Prostate gland (tissue), 2 donors: ENCODE measurements at regions not wholly inside any gene's neighbourhood (a gene's known extent, or its start where the extent isn't known, plus 50 kb on each side); places are given as distances from the start of the nearest gene placed in this dataset.

ENCODE experiments used
- POLR2AphosphoS5 ChIP-seq: sonication (generic); formaldehyde crosslinking; IDR thresholded peaks from one replicate; pipeline ENCODE4 v1.6.1; 2017; ENCODE audit warnings: antibody characterized with exemption
- TF ChIP-seq, protein P1 (sequence below), 4 experiments: fragments of 200-600 bp in 2 of 4; fragments of 450-650 bp in 2 of 4; sonication (generic) in 2 of 4; IDR thresholded peaks; 1 replicate in 3 of 4; 2 replicates in 1 of 4; pipeline ENCODE4 v1.5.1; 2016 to 2019; ENCODE audit warnings: antibody characterized with exemption in 4 of 4, mild to moderate bottlenecking in 2 of 4, moderate library complexity in 2 of 4

DNA sequence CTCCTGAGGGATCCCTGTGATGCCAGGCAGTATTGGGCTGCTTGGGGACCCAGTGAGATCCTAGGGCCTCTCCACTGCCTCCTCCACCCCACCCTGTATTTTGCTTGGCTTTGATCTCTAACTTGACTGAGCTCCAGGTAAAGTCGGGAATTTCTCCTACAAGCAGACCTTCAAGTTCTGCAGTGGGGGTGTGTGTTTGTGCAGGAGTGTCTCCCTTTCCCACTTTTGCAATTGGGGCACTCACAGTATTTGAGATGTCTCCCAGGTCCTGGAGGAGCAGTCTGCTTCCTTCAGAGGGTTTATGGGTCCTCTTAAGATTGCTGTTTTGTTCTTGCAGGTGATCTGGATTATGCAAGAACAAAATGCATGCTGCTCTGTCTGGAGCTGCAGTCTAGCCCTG is 68.9 kb downstream of the ALG10B start:
- TF ChIP-seq, protein P1, sequence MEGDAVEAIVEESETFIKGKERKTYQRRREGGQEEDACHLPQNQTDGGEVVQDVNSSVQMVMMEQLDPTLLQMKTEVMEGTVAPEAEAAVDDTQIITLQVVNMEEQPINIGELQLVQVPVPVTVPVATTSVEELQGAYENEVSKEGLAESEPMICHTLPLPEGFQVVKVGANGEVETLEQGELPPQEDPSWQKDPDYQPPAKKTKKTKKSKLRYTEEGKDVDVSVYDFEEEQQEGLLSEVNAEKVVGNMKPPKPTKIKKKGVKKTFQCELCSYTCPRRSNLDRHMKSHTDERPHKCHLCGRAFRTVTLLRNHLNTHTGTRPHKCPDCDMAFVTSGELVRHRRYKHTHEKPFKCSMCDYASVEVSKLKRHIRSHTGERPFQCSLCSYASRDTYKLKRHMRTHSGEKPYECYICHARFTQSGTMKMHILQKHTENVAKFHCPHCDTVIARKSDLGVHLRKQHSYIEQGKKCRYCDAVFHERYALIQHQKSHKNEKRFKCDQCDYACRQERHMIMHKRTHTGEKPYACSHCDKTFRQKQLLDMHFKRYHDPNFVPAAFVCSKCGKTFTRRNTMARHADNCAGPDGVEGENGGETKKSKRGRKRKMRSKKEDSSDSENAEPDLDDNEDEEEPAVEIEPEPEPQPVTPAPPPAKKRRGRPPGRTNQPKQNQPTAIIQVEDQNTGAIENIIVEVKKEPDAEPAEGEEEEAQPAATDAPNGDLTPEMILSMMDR (IDR thresholded peaks at IDR 0.05), result no peak
- TF ChIP-seq POLR2AphosphoS5, result no peak
